Endothelial cell of umbilical vein (primary cell): ENCODE measurements at regions not wholly inside any gene's neighbourhood (a gene's known extent, or its start where the extent isn't known, plus 50 kb on each side); places are given as distances from the start of the nearest gene placed in this dataset.

Experiments used
- EZH2 ChIP-seq: IDR thresholded peaks from 2 replicates; pipeline ENCODE4 v1.6.1; 2012; ENCODE audit warnings: borderline replicate concordance, low read depth, mild to moderate bottlenecking, moderate library complexity, low read length, inconsistent platforms; ENCODE audit not compliant: severe bottlenecking
- POLR2A ChIP-seq: IDR thresholded peaks from 2 replicates; pipeline ENCODE4 v1.6.1; 2012; ENCODE audit warnings: low read depth, mild to moderate bottlenecking, control low read depth, low read length

GRCh38 chr11:22454461-22455090 is 116.4 kb downstream of the SLC17A6 start:
- no peak for TF ChIP-seq POLR2A
- TF ChIP-seq EZH2: no peak
